Daoy (cell line): ENCODE measurements at regions not wholly inside any gene's neighbourhood (a gene's known extent, or its start where the extent isn't known, plus 50 kb on each side); places are given as distances from the start of the nearest gene placed in this dataset.
"Not testable (repeated sequence)": the region's sequence is repeated elsewhere in the genome, so short reads cannot be mapped to it uniquely, and the experiment has no call there.

Source experiments
- DNase-seq: peaks from one replicate; pipeline ENCODE4 v3.0.0-alpha.2; 2015; ENCODE audit warnings: low read depth

DNA sequence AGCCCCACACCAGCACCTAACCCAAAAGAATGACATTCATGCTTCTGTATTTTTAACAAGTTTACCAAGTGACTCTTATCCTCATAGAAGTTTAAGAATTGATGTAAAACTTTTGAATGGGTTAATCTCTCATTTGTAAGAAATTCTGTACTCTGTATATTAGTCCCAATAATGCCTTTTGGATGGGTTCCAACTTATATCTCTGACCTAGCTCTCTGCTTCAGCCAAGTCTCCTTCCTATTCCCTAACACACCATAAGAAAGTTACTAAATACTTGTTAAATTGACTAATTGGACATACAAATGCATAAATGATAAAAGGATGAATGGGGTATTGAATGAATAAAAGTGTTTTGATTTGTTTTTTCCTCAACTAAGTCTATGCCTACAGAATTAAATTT, 557.3 kb downstream of the TMTC2 start:
- DNase-seq: no peak

DNA sequence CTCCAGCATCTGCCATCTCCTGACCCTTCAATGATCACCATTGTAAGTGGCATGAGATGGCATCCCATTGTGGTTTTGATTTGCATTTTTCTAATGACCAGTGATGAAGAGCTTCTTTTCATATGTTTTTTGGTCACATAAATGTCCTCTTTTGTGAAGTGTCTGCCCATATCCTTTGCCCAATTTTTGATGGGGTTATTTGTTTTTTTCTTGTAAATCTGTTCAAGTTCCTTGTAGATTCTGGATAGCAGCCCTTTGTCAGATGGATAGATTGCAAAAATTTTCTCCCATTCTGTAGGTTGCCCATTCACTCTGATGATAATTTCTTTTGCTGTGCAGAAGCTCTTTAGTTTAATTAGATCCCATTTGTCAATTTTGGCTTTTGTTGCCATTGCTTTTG, 547.3 kb downstream of the TMTC2 start:
- DNase-seq: not testable (repeated sequence)

DNA sequence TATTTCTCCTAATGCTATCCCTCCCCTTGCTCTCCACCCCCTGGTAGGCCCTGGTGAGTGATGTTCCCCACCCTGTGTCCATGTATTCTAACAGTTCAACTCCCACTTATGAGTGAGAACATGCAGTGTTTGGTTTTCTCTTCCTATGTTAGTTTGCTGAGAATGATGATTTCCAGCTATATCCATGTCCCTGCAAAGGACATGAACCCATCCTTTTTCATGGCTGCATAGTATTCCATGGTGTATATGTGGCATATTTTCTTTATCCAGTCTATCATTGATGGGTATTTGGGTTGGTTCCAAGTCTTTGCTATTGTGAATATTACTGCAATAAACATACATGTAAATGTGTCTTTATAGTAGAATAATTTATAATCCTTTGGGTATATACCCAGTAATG, 540.3 kb downstream of the TMTC2 start:
- not testable (repeated sequence) for DNase-seq

DNA sequence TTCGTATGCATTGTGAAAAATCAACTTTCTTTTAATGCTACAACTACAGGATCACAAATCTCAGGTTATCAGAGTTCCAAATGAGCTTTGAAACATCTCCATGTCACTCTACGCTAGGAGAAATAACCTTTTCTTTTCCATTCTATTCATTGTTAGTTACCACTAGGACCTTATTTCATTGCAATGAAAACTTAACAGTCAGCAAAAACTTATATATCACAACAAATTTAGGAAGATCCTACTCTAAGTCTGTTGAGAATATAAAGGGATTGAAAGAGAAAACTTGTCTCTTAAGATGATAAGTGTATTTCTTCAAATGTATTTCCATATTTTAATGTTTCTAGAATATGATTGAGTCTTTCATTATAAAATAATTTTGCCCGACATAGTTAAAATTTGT, 539.1 kb downstream of the TMTC2 start:
- no peak for DNase-seq

DNA sequence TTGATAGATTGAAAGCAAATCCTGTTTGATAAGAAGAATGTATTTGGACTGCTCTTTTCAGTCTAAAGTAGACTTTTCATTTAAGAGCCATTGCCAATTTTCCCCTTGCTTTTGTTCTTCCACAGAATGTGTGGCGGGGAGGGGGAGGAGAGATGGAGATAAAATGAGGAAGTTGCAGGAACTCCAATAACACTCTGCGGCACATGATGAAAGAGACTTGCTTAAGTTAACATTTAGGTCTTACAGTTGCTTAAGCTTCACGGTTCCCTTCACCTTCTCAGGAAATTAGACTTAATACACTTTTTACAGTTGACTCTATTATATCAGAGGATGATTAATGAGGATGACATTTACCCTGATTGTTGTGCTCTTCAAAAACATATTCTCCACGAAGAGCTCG, 537.3 kb downstream of the TMTC2 start:
- DNase-seq: no peak

DNA sequence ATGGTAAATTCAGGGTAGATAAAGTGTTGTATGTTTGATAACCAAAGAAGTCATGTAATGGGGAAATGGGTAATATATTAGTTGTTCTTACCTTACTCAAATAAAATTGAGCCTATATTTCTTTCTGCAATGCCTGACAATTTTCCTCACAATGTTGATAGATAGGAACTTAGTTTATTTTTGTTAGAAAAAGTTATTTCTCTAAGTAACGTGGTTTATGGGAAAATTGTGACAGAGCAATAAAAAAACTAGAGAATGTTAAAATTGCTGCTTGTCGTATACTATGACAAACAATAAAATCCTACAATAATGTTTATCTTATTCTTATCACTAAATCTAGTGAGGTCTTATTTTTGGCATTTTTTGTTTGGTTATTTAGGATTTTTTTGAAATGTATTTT, 534.1 kb downstream of the TMTC2 start:
- DNase-seq: no peak

DNA sequence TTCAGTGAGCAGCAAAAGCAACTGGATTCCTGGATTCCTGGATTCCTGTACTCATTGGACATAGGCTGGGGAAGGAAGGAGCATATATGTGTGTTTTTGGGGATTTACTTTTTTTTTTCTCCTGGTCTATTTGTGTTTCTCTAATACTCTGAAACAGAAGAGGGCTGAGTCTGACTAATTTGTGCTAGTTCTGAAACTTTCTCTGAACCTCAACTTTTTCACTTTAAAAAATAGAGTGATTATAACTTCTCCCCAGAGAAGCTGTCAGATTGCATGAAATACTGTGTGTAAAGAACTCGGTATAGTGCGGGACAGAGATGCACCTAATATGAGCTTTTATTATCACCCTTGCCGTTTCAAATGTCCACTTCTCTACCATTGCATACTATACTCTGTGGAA, 529.5 kb downstream of the TMTC2 start:
- no peak for DNase-seq

DNA sequence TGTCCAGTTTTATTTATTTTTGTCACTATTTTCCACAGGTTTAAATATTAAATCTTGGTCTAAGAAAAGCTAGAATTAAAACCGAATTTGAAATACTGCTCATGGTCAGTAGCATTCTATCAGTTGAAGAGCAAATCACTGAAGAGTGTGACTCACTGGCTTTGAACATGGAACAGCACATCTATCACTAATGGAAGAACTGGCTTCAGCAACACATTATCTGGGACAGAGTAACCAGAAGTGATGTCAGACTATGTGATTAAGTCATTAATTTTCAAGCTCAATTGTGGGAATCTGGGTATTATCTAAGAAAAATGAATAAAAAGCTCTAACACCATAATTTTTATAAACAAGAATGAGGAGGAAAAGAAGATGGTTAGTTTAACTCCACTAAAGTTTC, 527.5 kb downstream of the TMTC2 start:
- no peak for DNase-seq

DNA sequence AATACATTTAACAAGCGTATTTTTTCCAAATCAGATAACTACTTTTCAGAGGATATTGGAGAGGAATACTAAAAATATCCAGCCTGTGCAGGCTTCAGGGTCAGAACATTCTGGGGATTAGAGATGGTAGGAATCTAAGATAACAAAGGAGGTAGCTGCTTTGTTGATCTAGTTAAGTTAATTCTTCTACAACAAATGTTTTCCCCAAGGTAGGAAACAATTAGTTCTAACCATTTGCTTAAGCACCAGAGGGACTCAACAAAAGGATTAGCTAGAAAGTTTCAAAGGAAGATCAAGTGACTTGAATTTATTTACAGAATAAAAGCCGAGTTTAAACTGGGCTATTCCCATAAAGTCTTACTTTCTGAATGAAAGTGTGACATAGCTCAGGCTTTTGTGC, 524.2 kb downstream of the TMTC2 start:
- DNase-seq: no peak

DNA sequence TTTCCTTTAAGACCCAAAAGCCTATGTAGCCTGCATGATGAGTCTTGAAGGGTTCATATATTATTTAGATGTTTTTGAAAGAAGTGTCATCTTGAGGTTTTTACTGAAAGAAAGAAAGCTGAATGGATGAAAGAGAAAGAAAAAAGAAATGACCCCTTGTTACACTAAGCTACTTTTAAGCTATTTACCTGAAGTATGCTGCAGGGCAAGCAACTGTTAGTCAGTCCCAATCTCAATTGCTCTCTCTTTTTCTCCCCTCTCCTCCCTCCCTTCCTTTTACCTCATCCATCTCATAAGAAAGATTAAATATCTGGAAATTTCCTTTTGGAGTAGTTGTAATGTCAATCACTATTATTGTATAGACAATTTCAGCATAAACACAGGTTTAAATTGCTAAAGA, 512.4 kb downstream of the TMTC2 start:
- no peak for DNase-seq

DNA sequence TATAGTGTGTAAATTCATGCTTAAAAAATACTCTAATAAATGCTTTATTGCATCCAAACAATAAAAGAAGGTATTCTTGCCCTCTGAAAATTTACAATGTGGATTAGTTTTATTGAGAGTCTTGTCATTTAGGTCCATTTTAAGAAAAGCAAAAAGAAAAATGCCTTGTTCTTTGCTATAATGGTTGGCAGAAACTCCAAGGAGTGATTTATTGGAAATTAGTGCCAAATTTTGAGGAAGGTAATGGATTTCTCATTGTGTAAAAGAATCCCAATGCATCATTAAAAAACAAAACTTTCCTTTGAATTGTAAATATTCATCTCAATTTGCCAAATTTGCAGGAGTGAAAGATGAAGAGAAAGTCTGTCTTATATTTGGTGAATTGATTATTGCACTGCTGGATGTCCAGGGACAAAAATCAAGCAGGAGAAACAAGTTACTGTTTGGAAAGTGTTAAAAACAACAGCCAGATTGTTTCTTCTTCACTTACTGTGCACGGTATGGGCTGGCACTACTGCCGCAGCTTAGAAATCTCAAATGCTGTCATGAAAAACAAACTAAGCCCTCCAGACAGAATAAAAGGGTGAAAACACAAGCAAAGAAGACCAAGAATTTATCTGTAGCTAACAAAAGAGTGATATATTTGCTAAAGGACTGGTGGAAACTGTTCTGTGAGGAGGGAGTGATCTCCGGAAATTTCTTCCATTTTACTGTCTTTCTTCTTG, 511.7 kb downstream of the TMTC2 start:
- DNase-seq: no peak

DNA sequence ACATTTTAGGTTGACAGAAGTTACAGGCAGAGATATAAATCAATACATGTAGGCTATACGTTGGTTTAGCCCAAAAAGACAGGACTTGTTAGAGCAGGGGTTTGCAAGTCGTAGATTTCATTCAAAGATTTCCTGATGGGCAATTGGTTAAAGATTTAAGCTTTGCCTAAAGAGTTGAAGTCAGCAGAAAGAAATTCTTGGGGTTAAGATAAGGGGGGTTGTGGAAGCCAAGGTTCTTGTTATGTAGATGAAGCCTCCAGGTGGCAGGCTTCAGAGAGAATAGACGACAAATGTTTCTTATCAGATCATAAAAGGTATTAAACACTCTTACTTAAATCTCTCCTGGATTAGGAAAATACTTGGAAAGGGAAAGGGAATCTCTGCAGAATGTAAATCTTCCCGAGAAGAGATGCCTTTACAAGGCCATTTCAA, 510.8 kb downstream of the TMTC2 start:
- no peak for DNase-seq

DNA sequence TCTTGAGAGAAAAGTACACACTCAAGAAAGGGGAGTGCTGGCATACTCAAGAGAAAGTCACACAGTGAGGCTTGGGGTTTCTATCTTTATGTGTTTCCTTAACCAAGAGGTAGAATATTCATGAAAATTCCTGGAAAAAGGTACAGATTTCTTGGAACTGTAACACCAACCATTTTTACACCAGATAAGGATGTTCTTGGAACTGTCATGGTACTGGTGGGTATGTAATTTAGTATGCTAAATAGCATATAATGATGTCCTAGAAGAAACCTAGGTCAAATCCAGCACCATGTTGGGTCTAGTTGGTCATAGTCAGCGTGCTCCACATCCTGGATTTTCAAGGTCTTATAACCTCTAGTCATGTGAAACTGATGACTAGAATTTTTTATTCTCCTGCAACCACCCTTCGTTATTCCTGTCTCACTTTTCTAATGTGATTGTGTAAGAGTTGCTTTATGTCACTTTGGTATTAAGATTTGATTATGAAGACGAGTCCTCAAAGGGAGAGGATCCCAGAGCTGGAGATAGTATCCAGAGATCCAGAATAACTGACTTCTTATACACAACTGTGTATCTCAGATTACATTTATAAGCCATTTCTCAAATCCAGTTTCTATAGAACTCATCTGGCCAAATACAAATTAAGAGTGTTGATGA, 510.1 kb downstream of the TMTC2 start:
- no peak for DNase-seq

DNA sequence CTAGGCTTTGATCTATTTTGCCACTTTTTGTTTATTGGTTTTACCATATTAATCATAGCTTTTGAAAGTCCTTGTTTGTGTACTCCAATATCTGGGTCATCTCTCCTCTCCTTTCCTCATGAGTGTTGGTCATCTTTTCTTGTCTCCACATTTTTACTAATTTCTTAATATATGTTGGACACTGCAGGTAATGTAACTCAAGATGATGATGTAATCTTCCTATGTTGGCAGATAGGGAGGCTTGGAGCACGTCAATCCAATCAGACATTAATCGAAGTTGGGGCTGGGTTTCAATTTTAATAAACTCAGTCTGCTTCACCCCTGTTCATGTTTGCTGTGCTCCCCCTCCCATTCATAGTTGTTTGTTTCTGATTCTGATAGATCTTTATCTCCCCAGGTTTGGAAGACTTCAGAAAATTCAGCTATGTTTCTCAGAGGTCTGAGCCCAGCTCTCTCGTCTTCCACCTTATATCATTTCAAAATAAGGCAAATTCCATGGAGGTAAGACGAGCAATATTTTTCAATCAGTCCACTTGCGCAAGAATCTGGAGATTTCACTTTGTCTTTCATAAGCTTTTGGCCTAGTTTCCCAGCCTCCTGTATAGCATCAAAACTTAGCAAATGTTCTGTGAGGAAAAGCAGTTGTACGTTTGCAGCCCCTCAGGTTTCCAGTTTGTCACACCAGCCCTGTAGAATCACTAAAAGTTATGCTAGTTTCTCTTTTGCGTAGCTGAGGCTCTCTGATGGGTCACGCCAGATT, 504.1 kb downstream of the TMTC2 start:
- no peak for DNase-seq

DNA sequence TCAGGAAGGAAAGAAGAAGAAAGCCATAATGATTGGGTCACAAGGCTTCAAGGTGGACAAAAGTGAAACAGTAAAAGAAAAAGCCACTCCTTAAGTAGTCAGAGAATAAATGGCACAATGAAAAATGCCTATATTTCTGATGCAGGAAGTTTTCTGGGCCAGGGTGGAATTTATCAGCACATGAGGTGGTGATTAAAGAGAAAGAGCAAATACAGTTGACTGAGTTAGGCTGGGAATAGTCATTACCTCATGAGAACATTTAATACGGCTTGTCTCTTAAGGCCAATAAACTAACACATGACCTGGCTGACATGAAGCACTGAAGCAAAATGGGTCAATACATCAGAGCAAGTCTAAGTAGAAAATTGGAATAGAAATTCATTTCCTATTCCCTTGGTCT, 499.7 kb downstream of the TMTC2 start:
- no peak for DNase-seq

DNA sequence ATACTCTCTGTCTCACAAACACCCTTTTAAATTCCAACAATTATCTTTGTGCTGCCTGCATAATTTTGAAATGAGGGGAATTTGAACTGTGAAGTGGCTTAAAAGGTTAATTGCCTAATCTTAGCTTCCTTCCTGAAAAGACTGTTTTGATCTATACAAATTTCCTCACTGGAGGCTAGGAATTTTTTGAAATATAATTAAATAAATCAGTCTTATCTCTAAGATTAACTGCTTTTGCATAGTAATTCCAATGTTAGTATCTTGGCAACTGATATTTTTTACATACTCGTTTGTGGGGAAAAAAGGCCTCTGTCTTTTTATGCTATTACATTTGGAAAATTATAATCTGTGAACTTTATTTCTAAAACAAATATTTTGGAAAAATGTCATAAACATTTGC, 498.5 kb downstream of the TMTC2 start:
- DNase-seq: no peak
